NCI-H345 treated with DMSO at 0.1 percent for 48 hours (cell line): ENCODE measurements at regions not wholly inside any gene's neighbourhood (a gene's known extent, or its start where the extent isn't known, plus 50 kb on each side); places are given as distances from the start of the nearest gene placed in this dataset.

Experiments
- DNase-seq: peaks from one replicate; lab custom pipeline; 2025; ENCODE audit not compliant: unreplicated experiment; lab: John Stamatoyannopoulos, UW

- DNase-seq = no peak
Observed at GRCh38 chr18:54767098-54767497, 61.2 kb upstream of the RAB27B start.

GRCh38 chr18:54769526-54770464 is 58.5 kb upstream of the RAB27B start:
- DNase-seq = no peak

DNA sequence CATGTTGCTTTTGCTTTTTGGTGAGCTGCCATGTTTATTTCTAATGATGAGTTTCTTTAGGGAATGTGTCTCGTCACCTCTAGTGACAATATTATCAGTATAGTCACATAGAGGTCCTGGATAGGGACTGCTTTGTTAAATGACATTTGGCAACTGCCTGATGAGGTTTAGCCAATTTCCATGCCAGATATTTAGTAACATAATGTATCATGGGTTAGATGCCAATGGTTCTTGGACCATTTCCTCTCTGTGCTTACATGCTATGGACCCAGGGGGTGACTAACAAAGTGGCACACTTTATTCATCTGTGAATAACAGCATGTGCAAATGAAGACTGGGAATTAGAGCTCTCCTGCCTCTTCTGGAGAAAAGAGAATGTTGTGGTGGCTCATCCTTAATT is 56.2 kb upstream of the RAB27B start:
- no peak for DNase-seq

DNA sequence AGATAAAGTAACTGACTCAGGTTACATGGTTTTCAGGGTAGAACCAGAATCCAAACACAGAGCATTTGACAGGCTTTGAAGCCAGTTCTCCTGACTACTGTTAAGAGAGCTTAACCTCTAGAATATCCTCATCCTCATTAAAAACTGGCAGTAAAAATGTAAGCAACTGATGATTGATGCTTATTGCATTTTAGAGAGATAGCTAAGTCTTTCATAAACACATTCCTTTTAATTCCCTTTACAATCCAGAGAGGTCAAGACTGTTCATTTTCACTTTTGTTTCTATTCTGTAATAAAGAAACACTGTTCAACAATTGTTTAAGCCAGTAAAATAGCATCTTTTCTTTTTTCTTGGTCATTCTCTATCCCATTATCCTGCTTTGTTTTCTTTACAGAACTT is 53.9 kb upstream of the RAB27B start:
- no peak for DNase-seq

DNA sequence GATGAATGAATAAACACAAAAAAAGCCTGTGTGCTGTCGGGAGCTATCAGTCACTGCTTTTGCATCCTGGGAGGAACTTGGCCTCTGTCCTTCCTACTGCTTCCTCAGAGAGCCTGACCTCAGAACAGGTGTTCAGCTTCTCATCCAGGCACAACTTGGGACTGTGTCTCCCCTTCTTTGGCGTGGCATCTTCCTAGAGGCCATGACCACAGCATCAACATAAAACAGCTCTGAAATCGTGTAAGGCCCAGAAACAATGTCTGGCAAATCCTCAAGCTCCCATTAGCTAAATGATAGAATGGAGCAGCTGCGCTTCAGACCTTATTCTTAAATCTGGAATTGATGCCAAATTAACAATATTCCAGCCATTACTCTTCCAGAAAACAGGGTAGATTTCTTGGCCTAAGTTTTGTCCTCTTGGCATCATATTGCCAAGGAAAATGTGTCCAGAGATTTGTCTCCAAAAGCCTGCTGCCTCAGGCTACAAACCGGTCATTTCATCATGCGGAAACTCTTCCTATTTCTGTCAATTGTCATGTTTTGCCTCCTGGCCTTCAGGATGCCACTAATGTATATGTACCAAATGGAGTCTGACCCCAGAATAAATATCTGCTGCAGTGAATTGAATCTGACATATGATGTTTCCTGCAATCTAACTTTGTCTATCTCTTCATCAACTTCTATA is 53.2 kb upstream of the RAB27B start:
- DNase-seq = no peak

DNA sequence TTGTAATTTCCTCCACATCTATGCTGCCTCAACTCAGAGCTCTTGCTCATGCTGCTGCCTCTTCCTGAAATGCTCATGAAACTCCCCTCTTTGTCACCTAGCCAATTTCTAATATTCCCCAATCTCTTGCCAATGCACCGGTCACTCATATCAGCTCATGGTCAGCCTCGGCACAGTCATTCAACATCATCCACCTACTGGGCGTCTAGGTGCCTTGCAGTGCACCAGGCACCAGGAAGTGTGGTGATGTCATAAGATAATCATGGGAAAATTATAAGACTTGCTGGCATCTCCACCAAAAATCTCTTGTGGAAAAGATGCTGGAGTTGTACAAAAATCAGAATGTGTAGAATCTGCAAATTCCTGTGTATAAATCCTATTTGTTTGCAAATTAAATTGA is 52.6 kb upstream of the RAB27B start:
- no peak for DNase-seq

GRCh38 chr18:54776282-54776977 is 51.8 kb upstream of the RAB27B start:
- no peak for DNase-seq

GRCh38 chr18:54777118-54777791 is 51.0 kb upstream of the RAB27B start:
- no peak for DNase-seq

DNA sequence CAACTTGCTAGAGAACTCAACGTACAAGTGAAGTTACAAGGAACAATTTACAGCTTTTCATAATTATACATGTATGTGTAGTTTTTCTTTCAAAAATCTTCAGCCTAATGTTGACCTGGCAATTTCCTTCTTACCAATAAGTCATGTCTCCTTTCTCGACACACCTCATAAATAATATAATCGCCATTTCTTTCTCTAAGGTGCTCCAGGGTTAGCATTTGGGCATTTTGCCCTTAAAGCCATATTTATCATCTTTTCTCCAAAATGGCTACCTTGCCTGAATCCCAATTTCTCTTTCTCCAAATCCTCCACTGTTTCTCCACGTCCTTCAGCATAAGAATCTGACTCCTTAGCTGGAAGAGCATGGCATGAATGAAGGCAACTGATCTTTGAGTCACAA is 50.3 kb upstream of the RAB27B start:
- no peak for DNase-seq
